ENCODE measurements at regions not wholly inside any gene's neighbourhood (a gene's known extent, or its start where the extent isn't known, plus 50 kb on each side); places are given as distances from the start of the nearest gene placed in this dataset.

DNA sequence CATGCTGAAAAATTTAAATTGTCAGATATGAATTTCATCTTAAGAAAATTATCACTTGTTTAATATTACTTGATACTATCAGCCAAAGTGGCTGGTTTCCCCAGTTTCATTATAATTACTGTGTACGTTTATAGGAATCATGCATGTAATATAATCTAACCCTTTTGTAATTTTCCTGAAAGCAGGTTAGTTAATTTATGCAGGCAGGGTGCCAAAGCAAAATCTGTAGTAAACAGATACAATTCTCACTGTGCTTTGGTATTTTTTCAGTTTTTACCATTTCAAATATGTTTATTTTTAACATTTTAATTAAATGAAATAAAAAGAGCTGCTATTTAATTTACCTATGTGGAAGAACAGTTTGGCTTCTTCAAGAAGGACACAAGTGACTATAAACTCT, 1227.5 kb upstream of the MIR17HG start:
- Mint-ChIP-seq H3K4me1 (no peaks in the 10 kb centered on the region), H3K27me3 (no peaks in the 10 kb centered on the region), H3K27ac (no peak overlapping the region), H3K9me3 (peaks cover 3% of the 10 kb centered on the region), H3K4me3 (no peak overlapping the region), H3K36me3 (ENCODE audit: low read depth) (no peaks in the 10 kb centered on the region)
- ChIA-PET CTCF (no interaction called here), POLR2A (no interaction called here)
- intact Hi-C loops (cut with micrococcal nuclease), result no loop called here
- no peak for ATAC-seq (ENCODE audit: low read depth)
- DNase-seq, result no peak
- TF ChIP-seq, protein P1, sequence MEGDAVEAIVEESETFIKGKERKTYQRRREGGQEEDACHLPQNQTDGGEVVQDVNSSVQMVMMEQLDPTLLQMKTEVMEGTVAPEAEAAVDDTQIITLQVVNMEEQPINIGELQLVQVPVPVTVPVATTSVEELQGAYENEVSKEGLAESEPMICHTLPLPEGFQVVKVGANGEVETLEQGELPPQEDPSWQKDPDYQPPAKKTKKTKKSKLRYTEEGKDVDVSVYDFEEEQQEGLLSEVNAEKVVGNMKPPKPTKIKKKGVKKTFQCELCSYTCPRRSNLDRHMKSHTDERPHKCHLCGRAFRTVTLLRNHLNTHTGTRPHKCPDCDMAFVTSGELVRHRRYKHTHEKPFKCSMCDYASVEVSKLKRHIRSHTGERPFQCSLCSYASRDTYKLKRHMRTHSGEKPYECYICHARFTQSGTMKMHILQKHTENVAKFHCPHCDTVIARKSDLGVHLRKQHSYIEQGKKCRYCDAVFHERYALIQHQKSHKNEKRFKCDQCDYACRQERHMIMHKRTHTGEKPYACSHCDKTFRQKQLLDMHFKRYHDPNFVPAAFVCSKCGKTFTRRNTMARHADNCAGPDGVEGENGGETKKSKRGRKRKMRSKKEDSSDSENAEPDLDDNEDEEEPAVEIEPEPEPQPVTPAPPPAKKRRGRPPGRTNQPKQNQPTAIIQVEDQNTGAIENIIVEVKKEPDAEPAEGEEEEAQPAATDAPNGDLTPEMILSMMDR (IDR thresholded peaks at IDR 0.05), result no peak

DNA sequence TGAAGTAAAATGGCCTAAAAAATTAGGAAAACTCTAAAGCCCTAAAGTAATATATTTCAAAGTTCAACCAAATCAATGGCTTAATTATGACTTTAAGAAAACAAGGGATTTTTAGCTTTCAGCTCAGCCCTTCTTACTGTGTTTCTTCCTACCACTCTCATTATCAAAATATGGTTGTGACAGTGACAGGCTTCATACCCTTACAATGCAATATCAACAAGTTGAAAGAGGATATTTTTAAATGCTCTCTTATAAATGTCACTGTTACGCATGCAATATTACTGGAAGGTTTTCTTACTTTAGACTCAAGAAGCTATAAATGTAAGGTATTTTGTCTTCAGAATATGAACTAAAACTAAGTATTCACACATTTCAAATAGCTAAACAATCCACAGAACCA, 1225.7 kb upstream of the MIR17HG start:
- Mint-ChIP-seq H3K4me3 (no peak overlapping the region), H3K4me1 (no peaks in the 10 kb centered on the region), H3K36me3 (ENCODE audit: low read depth) (no peaks in the 10 kb centered on the region), H3K27ac (no peak overlapping the region), H3K9me3 (peaks cover 2% of the 10 kb centered on the region), H3K27me3 (no peaks in the 10 kb centered on the region)
- intact Hi-C loops (cut with micrococcal nuclease), result no loop called here
- POLR2A ChIA-PET, result no interaction called here
- CTCF ChIA-PET, result no interaction called here
- no peak for ATAC-seq (ENCODE audit: low read depth)
- DNase-seq, result no peak
- TF ChIP-seq, protein P1 (IDR thresholded peaks at IDR 0.05), result no peak

- intact Hi-C loops (cut with micrococcal nuclease), result no loop called here
- no peak for ATAC-seq (ENCODE audit: low read depth)
- CTCF ChIA-PET, result no interaction called here
- TF ChIP-seq, protein P1 (IDR thresholded peaks at IDR 0.05), result no peak
- Mint-ChIP-seq H3K27ac (no peak overlapping the region), H3K27me3 (no peaks in the 10 kb centered on the region), H3K9me3 (peaks cover 3% of the 10 kb centered on the region), H3K4me3 (no peak overlapping the region), H3K4me1 (no peaks in the 10 kb centered on the region), H3K36me3 (ENCODE audit: low read depth) (no peaks in the 10 kb centered on the region)
- DNase-seq, result no peak
- POLR2A ChIA-PET, result no interaction called here
Observed at GRCh38 chr13:90122531-90122930, 1225.0 kb upstream of the MIR17HG start.

DNA sequence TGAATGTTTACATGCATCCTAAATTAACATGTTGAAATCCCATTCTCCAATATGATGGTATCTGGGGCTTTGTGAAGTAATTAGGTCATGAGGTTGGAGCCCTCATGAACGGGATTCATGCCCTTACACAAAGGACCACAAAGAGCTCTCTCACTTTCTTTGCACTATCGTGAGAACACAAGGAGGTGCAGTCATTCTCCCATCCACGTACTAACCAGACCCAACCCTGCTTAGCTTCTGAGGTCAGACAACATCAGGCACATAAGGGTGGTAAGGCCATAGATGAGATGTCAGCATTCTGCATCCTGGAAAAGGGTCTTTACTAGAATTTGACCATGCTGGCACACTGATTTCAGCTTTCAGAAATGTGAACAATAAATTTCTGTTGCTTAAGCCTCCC, 1211.9 kb upstream of the MIR17HG start:
- DNase-seq (no peak), ATAC-seq (ENCODE audit: low read depth) (no peak)
- TF ChIP-seq, protein P1 (IDR thresholded peaks at IDR 0.05), result no peak
- intact Hi-C loops (cut with micrococcal nuclease), result no loop called here
- no peaks in the 10 kb centered on the region for H3K36me3 Mint-ChIP-seq (ENCODE audit: low read depth)
- ChIA-PET CTCF (no interaction called here), POLR2A (no interaction called here)
- no peaks in the 10 kb centered on the region for H3K27me3 Mint-ChIP-seq
- H3K9me3 Mint-ChIP-seq, result peaks cover 10% of the 10 kb centered on the region
- H3K4me1 Mint-ChIP-seq, result no peaks in the 10 kb centered on the region
- no peak overlapping the region for H3K4me3 Mint-ChIP-seq
- H3K27ac Mint-ChIP-seq, result no peak overlapping the region

- Mint-ChIP-seq H3K27ac (no peak overlapping the region), H3K4me3 (no peak overlapping the region), H3K9me3 (peaks cover 4% of the 10 kb centered on the region), H3K36me3 (ENCODE audit: low read depth) (no peaks in the 10 kb centered on the region), H3K4me1 (no peaks in the 10 kb centered on the region), H3K27me3 (no peaks in the 10 kb centered on the region)
- TF ChIP-seq, protein P1 (IDR thresholded peaks at IDR 0.05), result no peak
- no peak for DNase-seq
- POLR2A ChIA-PET, result no interaction called here
- no peak for ATAC-seq (ENCODE audit: low read depth)
- CTCF ChIA-PET, result no interaction called here
- intact Hi-C loops (cut with micrococcal nuclease), result no loop called here
Observed at GRCh38 chr13:90142251-90142650, 1205.2 kb upstream of the MIR17HG start.
